CD14-positive monocyte (primary cell): ENCODE measurements at regions not wholly inside any gene's neighbourhood (a gene's known extent, or its start where the extent isn't known, plus 50 kb on each side); places are given as distances from the start of the nearest gene placed in this dataset.

Experiments used
- DNase-seq, 3 donors: peaks; one replicate each; pipeline ENCODE4 v3.0.0-alpha.2; 2011 to 2022
- H2AFZ ChIP-seq: 2 replicates; pipeline ENCODE4 v1.6.0; 2012; ENCODE audit warnings: mild to moderate bottlenecking, low read depth, low read length, inconsistent platforms; ENCODE audit not compliant: insufficient read depth, poor library complexity, severe bottlenecking
- H3K27ac ChIP-seq, 2 donors: 1 replicate in 1 of 2; 2 replicates in 1 of 2; pipeline ENCODE4 v1.5.1; 2012 to 2013; ENCODE audit warnings: low read length in 2 of 2, control low read depth in 1 of 2, inconsistent platforms in 1 of 2, low read depth in 1 of 2, mild to moderate bottlenecking in 1 of 2
- H3K27me3 ChIP-seq, 2 donors: one replicate each; pipeline versions ENCODE4 v1.6.0 to v1.6.1; 2011 to 2013; ENCODE audit warnings: low read length in 2 of 2; ENCODE audit not compliant: control insufficient read depth in 2 of 2, insufficient read depth in 2 of 2
- H3K36me3 ChIP-seq, 2 donors: replicated peaks in 1 of 2; 1 replicate in 1 of 2; 2 replicates in 1 of 2; pipeline versions ENCODE4 v1.5.1 to v1.6.1; 2012 to 2013; ENCODE audit warnings: low read length in 2 of 2, control low read depth in 1 of 2, inconsistent platforms in 1 of 2, mild to moderate bottlenecking in 1 of 2; ENCODE audit not compliant: insufficient read depth in 2 of 2, control insufficient read depth in 1 of 2
- H3K4me1 ChIP-seq, 2 donors: 1 replicate in 1 of 2; 2 replicates in 1 of 2; pipeline versions ENCODE4 v1.5.1 to v1.6.1; 2012 to 2013; ENCODE audit warnings: low read length in 2 of 2, control low read depth in 1 of 2, inconsistent platforms in 1 of 2, mild to moderate bottlenecking in 1 of 2, moderate library complexity in 1 of 2; ENCODE audit not compliant: insufficient read depth in 2 of 2, control insufficient read depth in 1 of 2
- H3K4me2 ChIP-seq: replicated peaks from 2 replicates; pipeline ENCODE3; 2012; ENCODE audit warnings: low read length, moderate library complexity, mild to moderate bottlenecking; ENCODE audit not compliant: poor library complexity, severe bottlenecking; ENCODE audit errors: extremely low read depth
- H3K4me3 ChIP-seq, 3 experiments: fragments of 200-600 bp in 1 of 3; sonication (generic) in 1 of 3; replicated peaks in 1 of 3; 1 replicate in 2 of 3; 2 replicates in 1 of 3; pipeline ENCODE4 v1.5.1; 2011 to 2013; ENCODE audit warnings: low read length in 3 of 3, mild to moderate bottlenecking in 3 of 3, control low read depth in 2 of 3, low read depth in 2 of 3, inconsistent platforms in 1 of 3, moderate library complexity in 1 of 3
- H3K79me2 ChIP-seq: 2 replicates; pipeline ENCODE4 v1.6.0; 2012; ENCODE audit warnings: mild to moderate bottlenecking, control low read depth, inconsistent platforms, low read length, moderate library complexity; ENCODE audit not compliant: insufficient read depth
- H3K9ac ChIP-seq: 2 replicates; pipeline ENCODE4 v1.6.0; 2017; ENCODE audit warnings: low read length, mild to moderate bottlenecking; ENCODE audit not compliant: insufficient read depth, poor library complexity, severe bottlenecking
- H3K9me3 ChIP-seq, 2 donors: replicated peaks in 1 of 2; 1 replicate in 1 of 2; 2 replicates in 1 of 2; pipeline versions ENCODE4 v1.5.1 to v1.6.1; 2012 to 2013; ENCODE audit warnings: low read length in 2 of 2, control low read depth in 1 of 2; ENCODE audit not compliant: control insufficient read depth in 1 of 2, insufficient read depth in 1 of 2
- H4K20me1 ChIP-seq: 2 replicates; pipeline ENCODE4 v1.6.0; 2012; ENCODE audit warnings: mild to moderate bottlenecking, low read length, control low read depth, moderate library complexity; ENCODE audit not compliant: insufficient read depth
- H3K27ac Mint-ChIP-seq, 7 donors: one replicate each; pipeline ENCODE4 v1.8.0; 2020; ENCODE audit warnings: mild to moderate bottlenecking in 7 of 7, mixed read lengths in 7 of 7, moderate library complexity in 6 of 7, inconsistent platforms in 2 of 7
- H3K27me3 Mint-ChIP-seq, 3 donors: one replicate each; pipeline ENCODE4 v1.8.0; 2021 to 2022; ENCODE audit warnings: low read depth in 3 of 3, mild to moderate bottlenecking in 3 of 3, mixed read lengths in 3 of 3, moderate library complexity in 3 of 3, inconsistent platforms in 1 of 3
- H3K36me3 Mint-ChIP-seq, 2 donors: one replicate each; pipeline ENCODE4 v1.8.0; 2020; ENCODE audit warnings: mixed read lengths in 2 of 2, inconsistent platforms in 1 of 2, mild to moderate bottlenecking in 1 of 2
- H3K4me1 Mint-ChIP-seq: one replicate; pipeline ENCODE4 v1.8.0; 2020; ENCODE audit warnings: mild to moderate bottlenecking, mixed read lengths
- H3K4me3 Mint-ChIP-seq, 2 donors: one replicate each; pipeline ENCODE4 v1.8.0; 2020; ENCODE audit warnings: mild to moderate bottlenecking in 2 of 2, mixed read lengths in 2 of 2, moderate library complexity in 1 of 2
- H3K9me3 Mint-ChIP-seq, 7 donors: one replicate each; pipeline ENCODE4 v1.8.0; 2020 to 2022; ENCODE audit warnings: mixed read lengths in 7 of 7, mild to moderate bottlenecking in 6 of 7, moderate library complexity in 6 of 7, inconsistent platforms in 2 of 7
- WGBS: methylation state at CpG from one replicate; pipeline ENCODE4 v1.1.5; 2013; ENCODE audit warnings: missing lambda C conversion rate; ENCODE audit not compliant: insufficient coverage; 5-methylcytosine and 5-hydroxymethylcytosine counted together
- intact Hi-C, 2 donors: fragments of 100-400 bp; cut with micrococcal nuclease; formaldehyde crosslinking; loops; one replicate each; pipeline versions ENCODE4 v1.15.0 to v1.15.1; 2023
- TF ChIP-seq, protein P1 (sequence below): fragments of 200-600 bp; IDR thresholded peaks from one replicate; pipeline ENCODE4 v1.8.0; 2022; ENCODE audit warnings: antibody characterized with exemption, mild to moderate bottlenecking

DNA sequence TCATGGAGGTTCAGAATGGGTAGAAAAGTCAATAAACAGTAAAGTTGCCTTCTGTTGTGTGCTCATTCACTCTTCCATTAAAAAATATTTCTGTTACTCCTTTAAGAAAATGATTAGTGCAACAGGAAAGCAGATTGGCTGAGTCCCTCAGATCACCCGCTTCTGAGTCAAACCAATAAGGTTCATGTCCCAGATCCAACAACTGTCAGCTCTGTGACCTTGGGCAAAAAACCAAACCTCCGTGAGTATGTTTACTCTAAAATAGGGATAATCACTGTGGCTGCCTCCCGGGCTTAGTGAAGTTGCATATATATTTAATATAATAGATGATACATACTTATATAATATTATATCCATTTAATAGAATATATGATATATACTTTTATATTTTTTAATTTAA is 698.5 kb upstream of the RBFOX1 start:
- H3K4me3 Mint-ChIP-seq: no peak overlapping the region
- WGBS: no CpG with 5 or more reads among the region's 3 CpGs
- Histone ChIP-seq H3K4me2 (no peak overlapping the region), H2AFZ (no peak overlapping the region), H3K9me3 (no peaks in the 10 kb centered on the region), H3K79me2 (no peaks in the 10 kb centered on the region), H3K4me1 (no peaks in the 10 kb centered on the region), H4K20me1 (no peaks in the 10 kb centered on the region), H3K9ac (no peak overlapping the region), H3K27me3 (no peaks in the 10 kb centered on the region), H3K36me3 (no peaks in the 10 kb centered on the region), H3K27ac (no peak overlapping the region), H3K4me3 (no peak overlapping the region)
- H3K4me1 Mint-ChIP-seq: no peaks in the 10 kb centered on the region
- H3K27ac Mint-ChIP-seq: no peak overlapping the region
- H3K9me3 Mint-ChIP-seq: no peaks in the 10 kb centered on the region
- peaks cover 0 to 1% (median 1%) of the 10 kb centered on the region in 3 donors for H3K27me3 Mint-ChIP-seq
- H3K36me3 Mint-ChIP-seq: no peaks in the 10 kb centered on the region
- TF ChIP-seq, protein P1, sequence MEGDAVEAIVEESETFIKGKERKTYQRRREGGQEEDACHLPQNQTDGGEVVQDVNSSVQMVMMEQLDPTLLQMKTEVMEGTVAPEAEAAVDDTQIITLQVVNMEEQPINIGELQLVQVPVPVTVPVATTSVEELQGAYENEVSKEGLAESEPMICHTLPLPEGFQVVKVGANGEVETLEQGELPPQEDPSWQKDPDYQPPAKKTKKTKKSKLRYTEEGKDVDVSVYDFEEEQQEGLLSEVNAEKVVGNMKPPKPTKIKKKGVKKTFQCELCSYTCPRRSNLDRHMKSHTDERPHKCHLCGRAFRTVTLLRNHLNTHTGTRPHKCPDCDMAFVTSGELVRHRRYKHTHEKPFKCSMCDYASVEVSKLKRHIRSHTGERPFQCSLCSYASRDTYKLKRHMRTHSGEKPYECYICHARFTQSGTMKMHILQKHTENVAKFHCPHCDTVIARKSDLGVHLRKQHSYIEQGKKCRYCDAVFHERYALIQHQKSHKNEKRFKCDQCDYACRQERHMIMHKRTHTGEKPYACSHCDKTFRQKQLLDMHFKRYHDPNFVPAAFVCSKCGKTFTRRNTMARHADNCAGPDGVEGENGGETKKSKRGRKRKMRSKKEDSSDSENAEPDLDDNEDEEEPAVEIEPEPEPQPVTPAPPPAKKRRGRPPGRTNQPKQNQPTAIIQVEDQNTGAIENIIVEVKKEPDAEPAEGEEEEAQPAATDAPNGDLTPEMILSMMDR: no peak
- no peak for DNase-seq
- intact Hi-C loops: no loop called here

DNA sequence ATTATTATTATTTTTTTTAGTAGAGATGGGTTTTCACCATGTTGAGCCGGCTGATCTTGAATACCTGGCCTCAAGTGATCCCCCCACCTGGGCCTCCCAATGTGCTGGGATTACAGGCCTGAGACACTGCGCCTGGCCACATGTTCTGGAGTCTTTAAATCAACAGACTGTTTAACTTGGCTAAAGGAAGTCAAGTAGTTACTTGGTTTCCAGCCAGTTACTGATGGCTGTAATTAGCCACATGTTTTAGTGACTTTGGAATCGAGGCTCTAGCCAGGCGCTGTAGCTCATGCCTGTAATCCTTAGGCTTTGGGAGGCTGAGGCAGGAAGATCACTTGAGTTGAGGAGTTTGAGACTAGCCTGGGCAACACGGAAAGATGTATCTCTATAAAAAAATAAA is 699.2 kb upstream of the RBFOX1 start:
- no peaks in the 10 kb centered on the region for H3K4me1 ChIP-seq
- 96% methylated on average over 3 of the region's 5 CpGs for WGBS
- H2AFZ ChIP-seq: no peak overlapping the region
- no peaks in the 10 kb centered on the region for H4K20me1 ChIP-seq
- no peaks in the 10 kb centered on the region for H3K36me3 ChIP-seq
- H3K4me3 ChIP-seq: no peak overlapping the region
- Mint-ChIP-seq H3K27me3 (peaks cover 0 to 1% (median 1%) of the 10 kb centered on the region in 3 donors), H3K27ac (no peak overlapping the region), H3K9me3 (no peaks in the 10 kb centered on the region), H3K36me3 (no peaks in the 10 kb centered on the region), H3K4me1 (no peaks in the 10 kb centered on the region), H3K4me3 (no peak overlapping the region)
- H3K27me3 ChIP-seq: no peaks in the 10 kb centered on the region
- TF ChIP-seq, protein P1: no peak
- H3K79me2 ChIP-seq: no peaks in the 10 kb centered on the region
- intact Hi-C loops: no loop called here
- no peak overlapping the region for H3K9ac ChIP-seq
- no peak for DNase-seq
- no peaks in the 10 kb centered on the region for H3K9me3 ChIP-seq
- no peak overlapping the region for H3K27ac ChIP-seq
- H3K4me2 ChIP-seq: no peak overlapping the region
